WTC11 (cell line): ENCODE measurements at regions not wholly inside any gene's neighbourhood (a gene's known extent, or its start where the extent isn't known, plus 50 kb on each side); places are given as distances from the start of the nearest gene placed in this dataset.

ENCODE experiments used
- ATF1 ChIP-seq: sonication (generic); formaldehyde crosslinking; IDR thresholded peaks from 2 replicates; pipeline ENCODE4 v1.8.1; 2023; ENCODE audit warnings: mild to moderate bottlenecking, moderate library complexity, missing genetic modification reagents
- CDX4 ChIP-seq: fragments of 250-450 bp; sonication (Bioruptor Pico); IDR thresholded peaks from 2 replicates; pipeline ENCODE4 v1.9.0; 2021; ENCODE audit warnings: moderate library complexity, mild to moderate bottlenecking, inconsistent platforms, borderline replicate concordance
- CTCF ChIP-seq: fragments of 200-600 bp; IDR thresholded peaks from 2 replicates; pipeline ENCODE4 v1.8.0; 2022; ENCODE audit warnings: antibody characterized with exemption
- ETV6 ChIP-seq: sonication (generic); formaldehyde crosslinking; IDR thresholded peaks from 2 replicates; pipeline ENCODE4 v1.8.1; 2022; ENCODE audit warnings: mild to moderate bottlenecking, missing genetic modification reagents
- KAT7 ChIP-seq: sonication (generic); formaldehyde crosslinking; IDR thresholded peaks from 2 replicates; pipeline ENCODE4 v1.8.1; 2023; ENCODE audit warnings: missing genetic modification reagents, mild to moderate bottlenecking, borderline replicate concordance
- MLX ChIP-seq: sonication (generic); formaldehyde crosslinking; IDR thresholded peaks from 2 replicates; pipeline ENCODE4 v1.8.1; 2023; ENCODE audit warnings: mild to moderate bottlenecking, missing genetic modification reagents, moderate library complexity
- OVOL2 ChIP-seq: fragments of 250-450 bp; sonication (Bioruptor Pico); IDR thresholded peaks from 2 replicates; pipeline ENCODE4 v1.9.0; 2021; ENCODE audit warnings: mild to moderate bottlenecking, borderline replicate concordance
- PRDM15 ChIP-seq: sonication (generic); formaldehyde crosslinking; IDR thresholded peaks from 2 replicates; pipeline ENCODE4 v1.8.0; 2022; ENCODE audit warnings: missing genetic modification reagents
- PRRX2 ChIP-seq: fragments of 250-450 bp; sonication (Bioruptor Pico); IDR thresholded peaks from 2 replicates; pipeline ENCODE4 v1.8.0; 2021; ENCODE audit warnings: mild to moderate bottlenecking
- ZBTB21 ChIP-seq: sonication (generic); formaldehyde crosslinking; IDR thresholded peaks from 2 replicates; pipeline ENCODE4 v1.8.1; 2023; ENCODE audit warnings: mild to moderate bottlenecking, missing genetic modification reagents, borderline replicate concordance

- TF ChIP-seq KAT7 (no peak), CTCF (peak; percentile 57), MLX (no peak), PRDM15 (CRISPR knock-in tag) (no peak), ATF1 (no peak), PRRX2 (CRISPR knock-in tag) (no peak), CDX4 (CRISPR knock-in tag) (no peak), ZBTB21 (CRISPR knock-in tag) (no peak), OVOL2 (CRISPR knock-in tag) (no peak), ETV6 (CRISPR knock-in tag) (no peak)
Observed at GRCh38 chr15:35289024-35289617, 204.0 kb upstream of the NANOGP8 start.
